ENCODE measurements at regions not wholly inside any gene's neighbourhood (a gene's known extent, or its start where the extent isn't known, plus 50 kb on each side); places are given as distances from the start of the nearest gene placed in this dataset.

GRCh38 chr3:59528251-59528650 lies 478.4 kb upstream of the CFAP20DC start:
- TF ChIP-seq, protein P1, sequence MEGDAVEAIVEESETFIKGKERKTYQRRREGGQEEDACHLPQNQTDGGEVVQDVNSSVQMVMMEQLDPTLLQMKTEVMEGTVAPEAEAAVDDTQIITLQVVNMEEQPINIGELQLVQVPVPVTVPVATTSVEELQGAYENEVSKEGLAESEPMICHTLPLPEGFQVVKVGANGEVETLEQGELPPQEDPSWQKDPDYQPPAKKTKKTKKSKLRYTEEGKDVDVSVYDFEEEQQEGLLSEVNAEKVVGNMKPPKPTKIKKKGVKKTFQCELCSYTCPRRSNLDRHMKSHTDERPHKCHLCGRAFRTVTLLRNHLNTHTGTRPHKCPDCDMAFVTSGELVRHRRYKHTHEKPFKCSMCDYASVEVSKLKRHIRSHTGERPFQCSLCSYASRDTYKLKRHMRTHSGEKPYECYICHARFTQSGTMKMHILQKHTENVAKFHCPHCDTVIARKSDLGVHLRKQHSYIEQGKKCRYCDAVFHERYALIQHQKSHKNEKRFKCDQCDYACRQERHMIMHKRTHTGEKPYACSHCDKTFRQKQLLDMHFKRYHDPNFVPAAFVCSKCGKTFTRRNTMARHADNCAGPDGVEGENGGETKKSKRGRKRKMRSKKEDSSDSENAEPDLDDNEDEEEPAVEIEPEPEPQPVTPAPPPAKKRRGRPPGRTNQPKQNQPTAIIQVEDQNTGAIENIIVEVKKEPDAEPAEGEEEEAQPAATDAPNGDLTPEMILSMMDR (IDR thresholded peaks at IDR 0.05; ENCODE audit: insufficient read depth, low read length, poor library complexity, severe bottlenecking): no peak
- no peak overlapping the region for H3K4me3 ChIP-seq (ENCODE audit: low read depth, low read length)
- H3K36me3 ChIP-seq (ENCODE audit: control insufficient read depth, insufficient read depth, low read length): no peaks in the 10 kb centered on the region
- DNase-seq (ENCODE audit: low read depth): no peak
- no peaks in the 10 kb centered on the region for H3K27me3 ChIP-seq (ENCODE audit: control insufficient read depth, insufficient read depth, low read length)

DNA sequence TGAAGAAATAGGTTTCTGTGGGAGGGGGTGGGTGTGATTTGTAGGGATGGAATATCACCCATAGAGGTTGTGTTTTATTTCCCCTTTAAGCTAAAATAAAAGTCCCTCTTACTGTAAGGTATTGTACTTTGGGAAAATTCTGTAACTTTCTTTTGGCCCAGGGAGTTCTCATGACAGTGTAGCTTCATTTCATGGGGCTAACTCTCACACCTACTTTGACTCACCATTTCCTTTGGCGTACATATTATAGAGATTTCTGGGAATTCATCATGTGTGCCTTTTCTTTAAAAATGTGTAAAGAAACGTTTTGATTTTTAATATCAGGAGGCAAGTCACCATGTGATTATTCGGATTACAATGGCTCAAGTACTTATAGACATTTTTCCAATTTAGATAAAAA lies 477.7 kb upstream of the CFAP20DC start:
- no peaks in the 10 kb centered on the region for H3K36me3 ChIP-seq (ENCODE audit: control insufficient read depth, insufficient read depth, low read length)
- TF ChIP-seq, protein P1 (IDR thresholded peaks at IDR 0.05; ENCODE audit: insufficient read depth, low read length, poor library complexity, severe bottlenecking): no peak
- no peak for DNase-seq (ENCODE audit: low read depth)
- H3K27me3 ChIP-seq (ENCODE audit: control insufficient read depth, insufficient read depth, low read length): no peaks in the 10 kb centered on the region
- H3K4me3 ChIP-seq (ENCODE audit: low read depth, low read length): no peak overlapping the region

GRCh38 chr3:59526999-59527398 lies 477.2 kb upstream of the CFAP20DC start:
- H3K36me3 ChIP-seq (ENCODE audit: control insufficient read depth, insufficient read depth, low read length): no peaks in the 10 kb centered on the region
- TF ChIP-seq, protein P1 (IDR thresholded peaks at IDR 0.05; ENCODE audit: insufficient read depth, low read length, poor library complexity, severe bottlenecking): no peak

GRCh38 chr3:59522550-59522949 lies 472.7 kb upstream of the CFAP20DC start:
- no peak for DNase-seq (ENCODE audit: low read depth)
- TF ChIP-seq, protein P1 (IDR thresholded peaks at IDR 0.05; ENCODE audit: insufficient read depth, low read length, poor library complexity, severe bottlenecking): no peak
- H3K27me3 ChIP-seq (ENCODE audit: control insufficient read depth, insufficient read depth, low read length): no peaks in the 10 kb centered on the region
- H3K36me3 ChIP-seq (ENCODE audit: control insufficient read depth, insufficient read depth, low read length): no peaks in the 10 kb centered on the region
- H3K4me3 ChIP-seq (ENCODE audit: low read depth, low read length): no peak overlapping the region

More at GRCh38 chr3:59526999-59527398, 477.2 kb upstream of the CFAP20DC start:
- Histone ChIP-seq H3K27me3 (ENCODE audit: control insufficient read depth, insufficient read depth, low read length) (no peaks in the 10 kb centered on the region), H3K4me3 (ENCODE audit: low read depth, low read length) (no peak overlapping the region)
- DNase-seq (ENCODE audit: low read depth): no peak

DNA sequence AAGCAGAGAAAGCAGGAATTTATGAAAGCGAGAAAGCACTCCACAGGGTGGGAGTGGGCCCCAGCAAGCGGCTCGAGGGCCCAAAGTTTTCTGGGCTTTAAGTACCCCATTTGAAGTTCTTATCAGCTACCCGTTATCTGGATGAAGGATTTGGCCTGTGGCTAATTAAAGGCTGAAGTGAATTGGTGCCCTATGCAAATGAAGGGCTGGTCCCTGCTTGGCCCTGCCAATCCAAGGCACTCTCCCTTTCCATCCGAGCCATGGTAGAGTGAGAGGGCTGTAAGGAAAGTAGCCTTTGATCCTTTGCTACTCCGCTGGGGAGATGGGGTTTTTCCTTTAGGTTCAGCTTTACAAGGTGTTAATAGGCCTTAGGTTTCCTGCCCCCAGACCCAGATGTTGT lies 469.3 kb upstream of the CFAP20DC start:
- DNase-seq (ENCODE audit: low read depth): no peak
- H3K4me3 ChIP-seq (ENCODE audit: low read depth, low read length): no peak overlapping the region
- H3K27me3 ChIP-seq (ENCODE audit: control insufficient read depth, insufficient read depth, low read length): no peaks in the 10 kb centered on the region
- no peaks in the 10 kb centered on the region for H3K36me3 ChIP-seq (ENCODE audit: control insufficient read depth, insufficient read depth, low read length)
- TF ChIP-seq, protein P1 (IDR thresholded peaks at IDR 0.05; ENCODE audit: insufficient read depth, low read length, poor library complexity, severe bottlenecking): no peak

- Histone ChIP-seq H3K36me3 (ENCODE audit: control insufficient read depth, insufficient read depth, low read length) (no peaks in the 10 kb centered on the region), H3K4me3 (ENCODE audit: low read depth, low read length) (no peak overlapping the region), H3K27me3 (ENCODE audit: control insufficient read depth, insufficient read depth, low read length) (no peaks in the 10 kb centered on the region)
- TF ChIP-seq, protein P1 (IDR thresholded peaks at IDR 0.05; ENCODE audit: insufficient read depth, low read length, poor library complexity, severe bottlenecking): no peak
- no peak for DNase-seq (ENCODE audit: low read depth)
Measured at GRCh38 chr3:59518283-59519055, 468.6 kb upstream of the CFAP20DC start.
